CD14-positive monocyte (primary cell): ENCODE measurements at regions not wholly inside any gene's neighbourhood (a gene's known extent, or its start where the extent isn't known, plus 50 kb on each side); places are given as distances from the start of the nearest gene placed in this dataset.
"Not testable (repeated sequence)": the region's sequence is repeated elsewhere in the genome, so short reads cannot be mapped to it uniquely, and the experiment has no call there.

ENCODE experiments used
- DNase-seq, 3 donors: peaks; one replicate each; pipeline ENCODE4 v3.0.0-alpha.2; 2011 to 2022
- H2AFZ ChIP-seq: 2 replicates; pipeline ENCODE4 v1.6.0; 2012; ENCODE audit warnings: mild to moderate bottlenecking, low read depth, low read length, inconsistent platforms; ENCODE audit not compliant: insufficient read depth, poor library complexity, severe bottlenecking
- H3K27ac ChIP-seq, 2 donors: 1 replicate in 1 of 2; 2 replicates in 1 of 2; pipeline ENCODE4 v1.5.1; 2012 to 2013; ENCODE audit warnings: low read length in 2 of 2, control low read depth in 1 of 2, inconsistent platforms in 1 of 2, low read depth in 1 of 2, mild to moderate bottlenecking in 1 of 2
- H3K27me3 ChIP-seq, 2 donors: one replicate each; pipeline versions ENCODE4 v1.6.0 to v1.6.1; 2011 to 2013; ENCODE audit warnings: low read length in 2 of 2; ENCODE audit not compliant: control insufficient read depth in 2 of 2, insufficient read depth in 2 of 2
- H3K36me3 ChIP-seq, 2 donors: replicated peaks in 1 of 2; 1 replicate in 1 of 2; 2 replicates in 1 of 2; pipeline versions ENCODE4 v1.5.1 to v1.6.1; 2012 to 2013; ENCODE audit warnings: low read length in 2 of 2, control low read depth in 1 of 2, inconsistent platforms in 1 of 2, mild to moderate bottlenecking in 1 of 2; ENCODE audit not compliant: insufficient read depth in 2 of 2, control insufficient read depth in 1 of 2
- H3K4me1 ChIP-seq, 2 donors: 1 replicate in 1 of 2; 2 replicates in 1 of 2; pipeline versions ENCODE4 v1.5.1 to v1.6.1; 2012 to 2013; ENCODE audit warnings: low read length in 2 of 2, control low read depth in 1 of 2, inconsistent platforms in 1 of 2, mild to moderate bottlenecking in 1 of 2, moderate library complexity in 1 of 2; ENCODE audit not compliant: insufficient read depth in 2 of 2, control insufficient read depth in 1 of 2
- H3K4me2 ChIP-seq: replicated peaks from 2 replicates; pipeline ENCODE3; 2012; ENCODE audit warnings: low read length, moderate library complexity, mild to moderate bottlenecking; ENCODE audit not compliant: poor library complexity, severe bottlenecking; ENCODE audit errors: extremely low read depth
- H3K4me3 ChIP-seq, 3 experiments: fragments of 200-600 bp in 1 of 3; sonication (generic) in 1 of 3; replicated peaks in 1 of 3; 1 replicate in 2 of 3; 2 replicates in 1 of 3; pipeline ENCODE4 v1.5.1; 2011 to 2013; ENCODE audit warnings: low read length in 3 of 3, mild to moderate bottlenecking in 3 of 3, control low read depth in 2 of 3, low read depth in 2 of 3, inconsistent platforms in 1 of 3, moderate library complexity in 1 of 3
- H3K79me2 ChIP-seq: 2 replicates; pipeline ENCODE4 v1.6.0; 2012; ENCODE audit warnings: mild to moderate bottlenecking, control low read depth, inconsistent platforms, low read length, moderate library complexity; ENCODE audit not compliant: insufficient read depth
- H3K9ac ChIP-seq: 2 replicates; pipeline ENCODE4 v1.6.0; 2017; ENCODE audit warnings: low read length, mild to moderate bottlenecking; ENCODE audit not compliant: insufficient read depth, poor library complexity, severe bottlenecking
- H3K9me3 ChIP-seq, 2 donors: replicated peaks in 1 of 2; 1 replicate in 1 of 2; 2 replicates in 1 of 2; pipeline versions ENCODE4 v1.5.1 to v1.6.1; 2012 to 2013; ENCODE audit warnings: low read length in 2 of 2, control low read depth in 1 of 2; ENCODE audit not compliant: control insufficient read depth in 1 of 2, insufficient read depth in 1 of 2
- H4K20me1 ChIP-seq: 2 replicates; pipeline ENCODE4 v1.6.0; 2012; ENCODE audit warnings: mild to moderate bottlenecking, low read length, control low read depth, moderate library complexity; ENCODE audit not compliant: insufficient read depth
- H3K27ac Mint-ChIP-seq, 7 donors: one replicate each; pipeline ENCODE4 v1.8.0; 2020; ENCODE audit warnings: mild to moderate bottlenecking in 7 of 7, mixed read lengths in 7 of 7, moderate library complexity in 6 of 7, inconsistent platforms in 2 of 7
- H3K27me3 Mint-ChIP-seq, 3 donors: one replicate each; pipeline ENCODE4 v1.8.0; 2021 to 2022; ENCODE audit warnings: low read depth in 3 of 3, mild to moderate bottlenecking in 3 of 3, mixed read lengths in 3 of 3, moderate library complexity in 3 of 3, inconsistent platforms in 1 of 3
- H3K36me3 Mint-ChIP-seq, 2 donors: one replicate each; pipeline ENCODE4 v1.8.0; 2020; ENCODE audit warnings: mixed read lengths in 2 of 2, inconsistent platforms in 1 of 2, mild to moderate bottlenecking in 1 of 2
- H3K4me1 Mint-ChIP-seq: one replicate; pipeline ENCODE4 v1.8.0; 2020; ENCODE audit warnings: mild to moderate bottlenecking, mixed read lengths
- H3K4me3 Mint-ChIP-seq, 2 donors: one replicate each; pipeline ENCODE4 v1.8.0; 2020; ENCODE audit warnings: mild to moderate bottlenecking in 2 of 2, mixed read lengths in 2 of 2, moderate library complexity in 1 of 2
- H3K9me3 Mint-ChIP-seq, 7 donors: one replicate each; pipeline ENCODE4 v1.8.0; 2020 to 2022; ENCODE audit warnings: mixed read lengths in 7 of 7, mild to moderate bottlenecking in 6 of 7, moderate library complexity in 6 of 7, inconsistent platforms in 2 of 7
- CTCF ChIP-seq: fragments of 200-600 bp; IDR thresholded peaks from one replicate; pipeline ENCODE4 v1.8.0; 2022; ENCODE audit warnings: antibody characterized with exemption, mild to moderate bottlenecking
- WGBS: methylation state at CpG from one replicate; pipeline ENCODE4 v1.1.5; 2013; ENCODE audit warnings: missing lambda C conversion rate; ENCODE audit not compliant: insufficient coverage; 5-methylcytosine and 5-hydroxymethylcytosine counted together
- intact Hi-C, 2 donors: fragments of 100-400 bp; cut with micrococcal nuclease; formaldehyde crosslinking; loops; one replicate each; pipeline versions ENCODE4 v1.15.0 to v1.15.1; 2023

- H3K4me1 ChIP-seq = no peaks in the 10 kb centered on the region
- WGBS = no CpG with 5 or more reads among the region's 1 CpG
- Mint-ChIP-seq H3K4me3 (no peak overlapping the region), H3K27me3 (peaks cover 9 to 15% (median 15%) of the 10 kb centered on the region in 3 donors), H3K9me3 (peaks cover 9 to 41% (median 31%) of the 10 kb centered on the region in 7 donors), H3K27ac (no peak overlapping the region), H3K36me3 (no peaks in the 10 kb centered on the region), H3K4me1 (peaks cover 3% of the 10 kb centered on the region)
- no peak overlapping the region for H2AFZ ChIP-seq
- peaks cover 0 to 3% of the 10 kb centered on the region in 2 donors for H3K27me3 ChIP-seq
- H3K79me2 ChIP-seq = no peaks in the 10 kb centered on the region
- H3K36me3 ChIP-seq = no peaks in the 10 kb centered on the region
- intact Hi-C loops = no loop called here
- H3K9me3 ChIP-seq = peaks cover 10 to 15% of the 10 kb centered on the region in 2 donors
- H4K20me1 ChIP-seq = no peaks in the 10 kb centered on the region
- H3K4me2 ChIP-seq = no peak overlapping the region
- no peak overlapping the region for H3K4me3 ChIP-seq
- DNase-seq = no peak
- TF ChIP-seq CTCF = no peak
- no peak overlapping the region for H3K27ac ChIP-seq
- no peak overlapping the region for H3K9ac ChIP-seq
Observed at GRCh38 chr10:118930614-118931013, 98.9 kb upstream of the NANOS1 start.

GRCh38 chr10:118931436-118931835 is 98.1 kb upstream of the NANOS1 start:
- no peak overlapping the region for H3K27ac ChIP-seq
- H3K4me2 ChIP-seq = no peak overlapping the region
- H3K4me1 ChIP-seq = no peaks in the 10 kb centered on the region
- no peak for DNase-seq
- no peak overlapping the region for H3K27ac Mint-ChIP-seq
- H3K4me3 ChIP-seq = no peak overlapping the region
- peaks cover 3% of the 10 kb centered on the region for H3K4me1 Mint-ChIP-seq
- peaks cover 2 to 12% of the 10 kb centered on the region in 2 donors for H3K27me3 ChIP-seq
- WGBS = no CpG with 5 or more reads among the region's 1 CpG
- H3K9ac ChIP-seq = no peak overlapping the region
- H3K36me3 Mint-ChIP-seq = no peaks in the 10 kb centered on the region
- H3K36me3 ChIP-seq = no peaks in the 10 kb centered on the region
- H3K27me3 Mint-ChIP-seq = peaks cover 6 to 19% (median 14%) of the 10 kb centered on the region in 3 donors
- no peaks in the 10 kb centered on the region for H4K20me1 ChIP-seq
- peaks cover 9 to 41% (median 31%) of the 10 kb centered on the region in 7 donors for H3K9me3 Mint-ChIP-seq
- H3K79me2 ChIP-seq = no peaks in the 10 kb centered on the region
- no peak overlapping the region for H3K4me3 Mint-ChIP-seq
- H2AFZ ChIP-seq = no peak overlapping the region
- no peak for TF ChIP-seq CTCF
- peaks cover 10 to 15% of the 10 kb centered on the region in 2 donors for H3K9me3 ChIP-seq
- intact Hi-C loops = no loop called here

GRCh38 chr10:118932154-118932553 is 97.4 kb upstream of the NANOS1 start:
- H3K36me3 Mint-ChIP-seq, H3K4me3 Mint-ChIP-seq, H3K27ac ChIP-seq, H4K20me1 ChIP-seq, H3K9ac ChIP-seq, H3K4me2 ChIP-seq, H2AFZ ChIP-seq, H3K4me1 Mint-ChIP-seq, H3K79me2 ChIP-seq, H3K4me3 ChIP-seq, H3K36me3 ChIP-seq, H3K4me1 ChIP-seq, intact Hi-C loops, DNase-seq, H3K27ac Mint-ChIP-seq: not testable (repeated sequence)
- H3K27me3 Mint-ChIP-seq = peaks cover 6 to 19% (median 13%) of the 10 kb centered on the region in 3 donors
- peaks cover 9 to 41% (median 31%) of the 10 kb centered on the region in 7 donors for H3K9me3 Mint-ChIP-seq
- no CpG with 5 or more reads among the region's 1 CpG for WGBS
- Histone ChIP-seq H3K27me3 (peaks cover 2 to 15% of the 10 kb centered on the region in 2 donors), H3K9me3 (peaks cover 10 to 15% of the 10 kb centered on the region in 2 donors)
